ENCODE measurements at regions not wholly inside any gene's neighbourhood (a gene's known extent, or its start where the extent isn't known, plus 50 kb on each side); places are given as distances from the start of the nearest gene placed in this dataset.
A peak's percentile ranks its signal among the peaks of the same experiment; 100 is the strongest.

GRCh38 chr20:51095633-51096521, 73.0 kb upstream of the KCNG1 start:
- Mint-ChIP-seq H3K4me1 (peaks cover 16% of the 10 kb centered on the region), H3K36me3 (no peaks in the 10 kb centered on the region), H3K27ac (no peak overlapping the region), H3K4me3 (no peak overlapping the region), H3K9me3 (no peaks in the 10 kb centered on the region)
- DNase-seq (ENCODE audit: low spot score in 2 of 2) = no peak
- ATAC-seq = no peak

- DNase-seq (ENCODE audit: low spot score in 2 of 2) = no peak
- no peak overlapping the region for H3K27ac Mint-ChIP-seq
- ATAC-seq = no peak
These were observed 71.3 kb upstream of the KCNG1 start for GRCh38 chr20:51094221-51094620.

GRCh38 chr20:51093240-51093763, 70.4 kb upstream of the KCNG1 start:
- DNase-seq (ENCODE audit: low spot score in 2 of 2) (no peak), ATAC-seq (no peak)
- no peak overlapping the region for H3K27ac Mint-ChIP-seq
- no peak overlapping the region for H3K4me3 Mint-ChIP-seq
- no peaks in the 10 kb centered on the region for H3K9me3 Mint-ChIP-seq
- H3K36me3 Mint-ChIP-seq = no peaks in the 10 kb centered on the region
- peaks cover 16% of the 10 kb centered on the region for H3K4me1 Mint-ChIP-seq

More at GRCh38 chr20:51094221-51094620, 71.3 kb upstream of the KCNG1 start:
- Mint-ChIP-seq H3K9me3 (no peaks in the 10 kb centered on the region), H3K36me3 (no peaks in the 10 kb centered on the region), H3K4me3 (no peak overlapping the region), H3K4me1 (peaks cover 16% of the 10 kb centered on the region)

GRCh38 chr20:51092338-51092737, 69.4 kb upstream of the KCNG1 start:
- no peak for DNase-seq (ENCODE audit: low spot score in 2 of 2)
- Mint-ChIP-seq H3K9me3 (no peaks in the 10 kb centered on the region), H3K4me1 (peaks cover 16% of the 10 kb centered on the region), H3K36me3 (no peaks in the 10 kb centered on the region), H3K27ac (no peak overlapping the region), H3K4me3 (no peak overlapping the region)
- no peak for ATAC-seq

- Mint-ChIP-seq H3K27ac (no peak overlapping the region), H3K4me1 (peaks cover 16% of the 10 kb centered on the region), H3K36me3 (no peaks in the 10 kb centered on the region), H3K9me3 (no peaks in the 10 kb centered on the region), H3K4me3 (no peak overlapping the region)
- ATAC-seq = no peak
- no peak for DNase-seq (ENCODE audit: low spot score in 2 of 2)
These were observed 68.7 kb upstream of the KCNG1 start for GRCh38 chr20:51091406-51092195.

GRCh38 chr20:51089840-51090239, 66.9 kb upstream of the KCNG1 start:
- H3K36me3 Mint-ChIP-seq = no peaks in the 10 kb centered on the region
- DNase-seq (ENCODE audit: low spot score in 2 of 2) (no peak), ATAC-seq (no peak)
- H3K4me1 Mint-ChIP-seq = peaks cover 16% of the 10 kb centered on the region
- H3K9me3 Mint-ChIP-seq = no peaks in the 10 kb centered on the region
- no peak overlapping the region for H3K27ac Mint-ChIP-seq
- no peak overlapping the region for H3K4me3 Mint-ChIP-seq

GRCh38 chr20:51089272-51089781, 66.4 kb upstream of the KCNG1 start:
- no peak for ATAC-seq
- H3K36me3 Mint-ChIP-seq = no peaks in the 10 kb centered on the region
- no peak for DNase-seq (ENCODE audit: low spot score in 2 of 2)
- no peak overlapping the region for H3K27ac Mint-ChIP-seq
- H3K4me1 Mint-ChIP-seq = peaks cover 16% of the 10 kb centered on the region
- no peaks in the 10 kb centered on the region for H3K9me3 Mint-ChIP-seq
- H3K4me3 Mint-ChIP-seq = no peak overlapping the region

- H3K27ac Mint-ChIP-seq = no peak overlapping the region
- H3K36me3 Mint-ChIP-seq = no peaks in the 10 kb centered on the region
These were observed 64.4 kb upstream of the KCNG1 start for GRCh38 chr20:51087266-51087665.

GRCh38 chr20:51085769-51086168, 62.9 kb upstream of the KCNG1 start:
- no peak for ATAC-seq
- no peak for DNase-seq (ENCODE audit: low spot score in 2 of 2)
- H3K27ac Mint-ChIP-seq = no peak overlapping the region
- no peaks in the 10 kb centered on the region for H3K4me1 Mint-ChIP-seq
- no peak overlapping the region for H3K4me3 Mint-ChIP-seq
- H3K36me3 Mint-ChIP-seq = no peaks in the 10 kb centered on the region
- no peaks in the 10 kb centered on the region for H3K9me3 Mint-ChIP-seq

More at GRCh38 chr20:51087266-51087665, 64.4 kb upstream of the KCNG1 start:
- Mint-ChIP-seq H3K9me3 (no peaks in the 10 kb centered on the region), H3K4me1 (peaks cover 8% of the 10 kb centered on the region), H3K4me3 (no peak overlapping the region)
- DNase-seq (ENCODE audit: low spot score in 2 of 2) = no peak
- ATAC-seq = no peak

GRCh38 chr20:51084593-51085377, 61.9 kb upstream of the KCNG1 start:
- ATAC-seq (no peak), DNase-seq (ENCODE audit: low spot score in 2 of 2) (no peak)
- no peak overlapping the region for H3K27ac Mint-ChIP-seq
- H3K9me3 Mint-ChIP-seq = no peaks in the 10 kb centered on the region
- no peaks in the 10 kb centered on the region for H3K4me1 Mint-ChIP-seq
- H3K4me3 Mint-ChIP-seq = no peak overlapping the region
- H3K36me3 Mint-ChIP-seq = no peaks in the 10 kb centered on the region

GRCh38 chr20:51083447-51083846, 60.5 kb upstream of the KCNG1 start:
- DNase-seq (ENCODE audit: low spot score in 2 of 2) (no peak), ATAC-seq (no peak)
- Mint-ChIP-seq H3K36me3 (no peaks in the 10 kb centered on the region), H3K4me1 (no peaks in the 10 kb centered on the region), H3K4me3 (no peak overlapping the region), H3K27ac (peak overlapping the region; percentile 10), H3K9me3 (no peaks in the 10 kb centered on the region)

GRCh38 chr20:51082988-51083387, 60.1 kb upstream of the KCNG1 start:
- Mint-ChIP-seq H3K36me3 (no peaks in the 10 kb centered on the region), H3K4me1 (no peaks in the 10 kb centered on the region), H3K9me3 (no peaks in the 10 kb centered on the region), H3K27ac (peak overlapping the region; percentile 10), H3K4me3 (no peak overlapping the region)
- DNase-seq (ENCODE audit: low spot score in 2 of 2) = no peak
- no peak for ATAC-seq

- H3K9me3 Mint-ChIP-seq = no peaks in the 10 kb centered on the region
These were observed 57.6 kb upstream of the KCNG1 start for GRCh38 chr20:51080516-51080915.

GRCh38 chr20:51079488-51079887, 56.6 kb upstream of the KCNG1 start:
- Mint-ChIP-seq H3K4me1 (no peaks in the 10 kb centered on the region), H3K4me3 (no peak overlapping the region), H3K36me3 (no peaks in the 10 kb centered on the region), H3K27ac (no peak overlapping the region), H3K9me3 (no peaks in the 10 kb centered on the region)
- DNase-seq (ENCODE audit: low spot score in 2 of 2) (no peak), ATAC-seq (no peak)

More at GRCh38 chr20:51080516-51080915, 57.6 kb upstream of the KCNG1 start:
- DNase-seq (ENCODE audit: low spot score in 2 of 2) (no peak), ATAC-seq (no peak)
- Mint-ChIP-seq H3K4me1 (no peaks in the 10 kb centered on the region), H3K36me3 (no peaks in the 10 kb centered on the region), H3K4me3 (no peak overlapping the region), H3K27ac (no peak overlapping the region)

- Mint-ChIP-seq H3K4me3 (no peak overlapping the region), H3K9me3 (no peaks in the 10 kb centered on the region), H3K27ac (no peak overlapping the region), H3K4me1 (no peaks in the 10 kb centered on the region), H3K36me3 (no peaks in the 10 kb centered on the region)
- DNase-seq (ENCODE audit: low spot score in 2 of 2) (no peak), ATAC-seq (no peak)
These were observed 54.8 kb upstream of the KCNG1 start for GRCh38 chr20:51077686-51078060.

All from stimulated activated effector memory CD8-positive, alpha-beta T cell treated with anti-CD3 and anti-CD28 coated beads, Interleukin-12 subunit alpha, Interleukin-12 subunit beta, amount 100 ng/mL, for 72 hours (primary cell).